ENCODE measurements at regions not wholly inside any gene's neighbourhood (a gene's known extent, or its start where the extent isn't known, plus 50 kb on each side); places are given as distances from the start of the nearest gene placed in this dataset.
"Not testable (repeated sequence)": the region's sequence is repeated elsewhere in the genome, so short reads cannot be mapped to it uniquely, and the experiment has no call there.

- DNase-seq (ENCODE audit: low spot score) = no peak
These were observed 336.6 kb upstream of the PIK3R1 start for GRCh38 chr5:67878933-67879332.

- DNase-seq (ENCODE audit: low spot score) = no peak
These were observed 339.2 kb upstream of the PIK3R1 start for GRCh38 chr5:67876371-67876770.

GRCh38 chr5:67875601-67876000 lies 340.0 kb upstream of the PIK3R1 start:
- no peak for DNase-seq (ENCODE audit: low spot score)

- no peak for DNase-seq (ENCODE audit: low spot score)
These were observed 341.6 kb upstream of the PIK3R1 start for GRCh38 chr5:67873935-67874334.

- no peak for DNase-seq (ENCODE audit: low spot score)
These were observed 344.9 kb upstream of the PIK3R1 start for GRCh38 chr5:67870662-67871061.

GRCh38 chr5:67864335-67864734 lies 351.2 kb upstream of the PIK3R1 start:
- DNase-seq (ENCODE audit: low spot score) = not testable (repeated sequence)

- no peak for DNase-seq (ENCODE audit: low spot score)
These were observed 357.0 kb upstream of the PIK3R1 start for GRCh38 chr5:67858471-67859031.

- no peak for DNase-seq (ENCODE audit: low spot score)
These were observed 358.1 kb upstream of the PIK3R1 start for GRCh38 chr5:67857502-67857901.

GRCh38 chr5:67855523-67855922 lies 360.0 kb upstream of the PIK3R1 start:
- no peak for DNase-seq (ENCODE audit: low spot score)

GRCh38 chr5:67850906-67851305 lies 364.6 kb upstream of the PIK3R1 start:
- not testable (repeated sequence) for DNase-seq (ENCODE audit: low spot score)

- no peak for DNase-seq (ENCODE audit: low spot score)
These were observed 370.6 kb upstream of the PIK3R1 start for GRCh38 chr5:67844924-67845323.

GRCh38 chr5:67842806-67843205 lies 372.8 kb upstream of the PIK3R1 start:
- DNase-seq (ENCODE audit: low spot score) = no peak

- not testable (repeated sequence) for DNase-seq (ENCODE audit: low spot score)
These were observed 378.3 kb upstream of the PIK3R1 start for GRCh38 chr5:67837225-67837624.

- not testable (repeated sequence) for DNase-seq (ENCODE audit: low spot score)
These were observed 379.1 kb upstream of the PIK3R1 start for GRCh38 chr5:67836496-67836895.

GRCh38 chr5:67831048-67831447 lies 384.5 kb upstream of the PIK3R1 start:
- no peak for DNase-seq (ENCODE audit: low spot score)

GRCh38 chr5:67827541-67827940 lies 388.0 kb upstream of the PIK3R1 start:
- no peak for DNase-seq (ENCODE audit: low spot score)

GRCh38 chr5:67824852-67825251 lies 390.7 kb upstream of the PIK3R1 start:
- no peak for DNase-seq (ENCODE audit: low spot score)

GRCh38 chr5:67817652-67818051 lies 397.9 kb upstream of the PIK3R1 start:
- DNase-seq (ENCODE audit: low spot score) = no peak

- DNase-seq (ENCODE audit: low spot score) = no peak
These were observed 399.1 kb upstream of the PIK3R1 start for GRCh38 chr5:67816456-67816855.

- no peak for DNase-seq (ENCODE audit: low spot score)
These were observed 399.8 kb upstream of the PIK3R1 start for GRCh38 chr5:67815455-67816391.

- DNase-seq (ENCODE audit: low spot score) = no peak
These were observed 400.8 kb upstream of the PIK3R1 start for GRCh38 chr5:67814569-67815311.

- DNase-seq (ENCODE audit: low spot score) = no peak
These were observed 401.5 kb upstream of the PIK3R1 start for GRCh38 chr5:67813877-67814539.

Measured in globus pallidus (tissue), 1 donor.